ENCODE measurements at regions not wholly inside any gene's neighbourhood (a gene's known extent, or its start where the extent isn't known, plus 50 kb on each side); places are given as distances from the start of the nearest gene placed in this dataset.

DNA sequence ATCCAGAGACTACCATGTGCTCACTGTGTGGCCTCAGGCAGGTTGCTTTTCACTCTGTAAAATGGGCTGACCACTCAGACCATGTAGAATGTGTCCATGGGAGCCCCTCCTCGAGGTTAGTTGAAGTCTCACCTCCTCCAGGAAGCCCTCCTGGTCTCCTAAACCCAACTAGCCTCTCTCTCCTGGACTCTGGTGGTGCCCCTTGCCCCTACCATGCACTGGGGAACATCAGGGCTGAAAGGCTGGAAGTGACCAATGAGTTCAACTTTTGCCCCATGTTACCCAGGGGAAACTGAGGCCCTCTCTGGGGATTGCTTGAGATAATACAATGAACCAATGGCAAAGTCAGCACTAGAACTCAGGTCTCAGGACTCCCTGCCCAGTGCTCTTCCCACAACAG lies 69.2 kb upstream of the SLC6A6 start:
- TF ChIP-seq EZH2 (IDR thresholded peaks at IDR 0.05; ENCODE audit: borderline replicate concordance, low read length): no peak
- TF ChIP-seq, protein P1, sequence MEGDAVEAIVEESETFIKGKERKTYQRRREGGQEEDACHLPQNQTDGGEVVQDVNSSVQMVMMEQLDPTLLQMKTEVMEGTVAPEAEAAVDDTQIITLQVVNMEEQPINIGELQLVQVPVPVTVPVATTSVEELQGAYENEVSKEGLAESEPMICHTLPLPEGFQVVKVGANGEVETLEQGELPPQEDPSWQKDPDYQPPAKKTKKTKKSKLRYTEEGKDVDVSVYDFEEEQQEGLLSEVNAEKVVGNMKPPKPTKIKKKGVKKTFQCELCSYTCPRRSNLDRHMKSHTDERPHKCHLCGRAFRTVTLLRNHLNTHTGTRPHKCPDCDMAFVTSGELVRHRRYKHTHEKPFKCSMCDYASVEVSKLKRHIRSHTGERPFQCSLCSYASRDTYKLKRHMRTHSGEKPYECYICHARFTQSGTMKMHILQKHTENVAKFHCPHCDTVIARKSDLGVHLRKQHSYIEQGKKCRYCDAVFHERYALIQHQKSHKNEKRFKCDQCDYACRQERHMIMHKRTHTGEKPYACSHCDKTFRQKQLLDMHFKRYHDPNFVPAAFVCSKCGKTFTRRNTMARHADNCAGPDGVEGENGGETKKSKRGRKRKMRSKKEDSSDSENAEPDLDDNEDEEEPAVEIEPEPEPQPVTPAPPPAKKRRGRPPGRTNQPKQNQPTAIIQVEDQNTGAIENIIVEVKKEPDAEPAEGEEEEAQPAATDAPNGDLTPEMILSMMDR (IDR thresholded peaks at IDR 0.05; ENCODE audit: low read length): no peak
